HEK293 (cell line): ENCODE measurements at regions not wholly inside any gene's neighbourhood (a gene's known extent, or its start where the extent isn't known, plus 50 kb on each side); places are given as distances from the start of the nearest gene placed in this dataset.

ENCODE experiments used
- CTCF ChIP-seq: fragments of 450-650 bp; formaldehyde crosslinking; IDR thresholded peaks from 2 replicates; pipeline ENCODE4 v1.5.1; 2016; ENCODE audit warnings: missing biosample characterization, missing genetic modification characterization
- REST ChIP-seq: fragments of 450-650 bp; formaldehyde crosslinking; IDR thresholded peaks from 2 replicates; pipeline ENCODE4 v1.5.1; 2016; ENCODE audit warnings: missing biosample characterization, missing genetic modification characterization
- WT1 ChIP-seq: fragments of 450-650 bp; formaldehyde crosslinking; IDR thresholded peaks from 2 replicates; pipeline ENCODE4 v1.5.1; 2016; ENCODE audit warnings: missing biosample characterization, missing genetic modification characterization
- ZNF76 ChIP-seq: fragments of 450-650 bp; formaldehyde crosslinking; IDR thresholded peaks from 2 replicates; pipeline ENCODE4; 2016; ENCODE audit warnings: low read depth, missing biosample characterization, missing genetic modification characterization, borderline replicate concordance
- ZSCAN5A ChIP-seq: fragments of 450-650 bp; formaldehyde crosslinking; IDR thresholded peaks from 2 replicates; pipeline ENCODE4 v1.5.1; 2016; ENCODE audit warnings: missing biosample characterization, missing genetic modification characterization

- TF ChIP-seq CTCF (tag by site-specific recombination) (no peak; the same call in 1 of the 2 replicates), REST (tag by site-specific recombination) (no peak), ZSCAN5A (tag by site-specific recombination) (no peak), WT1 (tag by site-specific recombination) (no peak), ZNF76 (tag by site-specific recombination) (no peak)
Observed at GRCh38 chr2:223306371-223306770, 254.4 kb downstream of the KCNE4 start.
